ENCODE measurements at regions not wholly inside any gene's neighbourhood (a gene's known extent, or its start where the extent isn't known, plus 50 kb on each side); places are given as distances from the start of the nearest gene placed in this dataset.

- Histone ChIP-seq H3K36me3 (no peaks in the 10 kb centered on the region), H3K9me3 (peaks cover 0 to 8% of the 10 kb centered on the region in 2 donors), H3K27ac (no peak overlapping the region), H3K27me3 (no peaks in the 10 kb centered on the region), H3K4me1 (no peaks in the 10 kb centered on the region), H3K4me3 (no peak overlapping the region)
- TF ChIP-seq CTCF (IDR thresholded peaks at IDR 0.05): no peak
- no peak for DNase-seq (ENCODE audit: low spot score)
These were observed 504.3 kb downstream of the AGTPBP1 start for GRCh38 chr9:85237478-85237877.

GRCh38 chr9:85230081-85230480 is 511.7 kb downstream of the AGTPBP1 start:
- H3K27me3 ChIP-seq: no peaks in the 10 kb centered on the region
- no peak for TF ChIP-seq CTCF (IDR thresholded peaks at IDR 0.05)
- no peaks in the 10 kb centered on the region for H3K9me3 ChIP-seq
- H3K36me3 ChIP-seq: no peaks in the 10 kb centered on the region
- no peak overlapping the region for H3K4me3 ChIP-seq
- H3K27ac ChIP-seq: no peak overlapping the region
- no peak for DNase-seq (ENCODE audit: low spot score)
- H3K4me1 ChIP-seq: no peaks in the 10 kb centered on the region

- Histone ChIP-seq H3K27ac (no peak overlapping the region), H3K4me1 (no peaks in the 10 kb centered on the region)
These were observed 513.5 kb downstream of the AGTPBP1 start for GRCh38 chr9:85228111-85228855.

GRCh38 chr9:85225180-85225579 is 516.6 kb downstream of the AGTPBP1 start:
- H3K27ac ChIP-seq: no peak overlapping the region
- no peaks in the 10 kb centered on the region for H3K36me3 ChIP-seq
- H3K4me3 ChIP-seq: no peak overlapping the region
- no peaks in the 10 kb centered on the region for H3K27me3 ChIP-seq
- no peaks in the 10 kb centered on the region for H3K9me3 ChIP-seq
- TF ChIP-seq CTCF (IDR thresholded peaks at IDR 0.05): no peak
- no peaks in the 10 kb centered on the region for H3K4me1 ChIP-seq
- DNase-seq (ENCODE audit: low spot score): no peak

More at GRCh38 chr9:85228111-85228855, 513.5 kb downstream of the AGTPBP1 start:
- DNase-seq (ENCODE audit: low spot score): no peak
- H3K36me3 ChIP-seq: no peaks in the 10 kb centered on the region
- no peak overlapping the region for H3K4me3 ChIP-seq
- no peaks in the 10 kb centered on the region for H3K27me3 ChIP-seq
- no peak for TF ChIP-seq CTCF (IDR thresholded peaks at IDR 0.05)
- no peaks in the 10 kb centered on the region for H3K9me3 ChIP-seq

DNA sequence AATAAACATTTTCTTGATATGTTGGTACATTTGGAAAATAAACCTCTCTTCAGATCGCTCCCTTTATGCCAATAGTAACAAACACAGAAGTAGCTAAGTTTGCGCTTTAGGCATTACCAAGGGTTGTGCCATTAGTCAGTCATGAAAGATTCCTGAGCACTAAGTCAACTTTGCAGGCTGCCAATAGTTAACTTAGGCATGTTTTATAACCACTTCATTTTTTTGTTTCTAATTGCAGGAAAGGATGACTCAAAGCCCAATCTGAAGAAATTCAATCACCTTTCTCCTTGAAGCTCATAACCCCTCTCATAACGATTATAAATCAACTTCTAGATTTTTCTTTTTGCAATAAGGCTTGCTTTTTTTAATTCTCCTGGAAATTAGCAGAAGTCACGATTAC is 517.0 kb downstream of the AGTPBP1 start:
- H3K4me3 ChIP-seq: no peak overlapping the region
- H3K27ac ChIP-seq: no peak overlapping the region
- no peak for TF ChIP-seq CTCF (IDR thresholded peaks at IDR 0.05)
- DNase-seq (ENCODE audit: low spot score): no peak
- no peaks in the 10 kb centered on the region for H3K36me3 ChIP-seq
- no peaks in the 10 kb centered on the region for H3K9me3 ChIP-seq
- H3K4me1 ChIP-seq: no peaks in the 10 kb centered on the region
- no peaks in the 10 kb centered on the region for H3K27me3 ChIP-seq

DNA sequence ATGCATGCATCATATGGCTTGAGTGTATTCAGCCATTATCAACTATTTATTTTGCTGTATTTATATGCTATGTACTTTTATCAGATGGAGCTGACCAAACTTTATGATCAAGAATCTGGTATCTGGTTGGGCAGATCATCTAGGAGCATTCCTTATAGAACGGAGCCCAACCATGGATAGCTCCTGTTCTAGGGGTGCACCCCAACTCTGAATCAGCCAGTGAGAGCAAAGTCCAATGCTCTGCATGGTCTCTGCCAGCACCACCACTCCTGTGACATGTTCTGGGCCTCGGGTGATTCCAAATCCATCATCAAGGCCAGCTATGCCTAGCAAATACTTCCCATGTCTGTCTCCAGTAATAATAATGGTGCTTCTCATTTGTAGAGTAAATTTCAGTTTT is 517.5 kb downstream of the AGTPBP1 start:
- H3K27ac ChIP-seq: no peak overlapping the region
- TF ChIP-seq CTCF (IDR thresholded peaks at IDR 0.05): no peak
- no peak overlapping the region for H3K4me3 ChIP-seq
- no peaks in the 10 kb centered on the region for H3K4me1 ChIP-seq
- no peak for DNase-seq (ENCODE audit: low spot score)
- no peaks in the 10 kb centered on the region for H3K27me3 ChIP-seq
- H3K9me3 ChIP-seq: no peaks in the 10 kb centered on the region
- H3K36me3 ChIP-seq: no peaks in the 10 kb centered on the region
